ENCODE measurements at regions not wholly inside any gene's neighbourhood (a gene's known extent, or its start where the extent isn't known, plus 50 kb on each side); places are given as distances from the start of the nearest gene placed in this dataset.
A peak's percentile ranks its signal among the peaks of the same experiment; 100 is the strongest.

DNA sequence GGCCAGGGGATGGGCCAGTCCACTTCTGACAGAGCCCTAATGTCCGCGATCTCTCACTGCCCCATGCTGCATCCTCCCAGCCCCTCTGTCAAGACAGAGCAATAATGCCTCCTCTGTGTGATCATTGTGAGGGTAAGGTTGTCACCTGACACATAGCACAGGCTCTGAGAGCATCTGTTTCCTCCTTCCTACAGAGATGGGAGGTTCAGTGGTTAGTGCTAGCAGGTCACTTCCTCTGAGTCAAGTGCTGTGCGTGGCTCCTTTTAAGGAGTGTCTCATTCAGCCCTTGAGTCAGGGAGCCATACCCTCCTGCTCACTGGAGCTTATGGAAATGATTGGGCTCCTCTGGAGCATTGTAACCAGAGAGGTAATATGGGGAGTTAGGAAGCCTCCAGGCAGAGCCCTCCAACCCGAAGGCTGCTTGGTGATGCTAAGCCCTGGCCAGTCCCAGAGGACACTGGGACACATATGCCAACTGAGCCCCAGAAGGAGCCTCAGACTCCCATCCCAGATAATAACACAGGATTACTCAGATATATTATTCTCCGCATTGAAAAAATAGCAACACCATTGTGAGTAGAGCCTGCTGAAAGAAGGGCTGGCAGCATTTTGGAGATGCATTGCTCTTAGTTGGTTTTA lies 189.0 kb downstream of the GALNT1 start:
- H3K27me3 ChIP-seq (ENCODE audit: control insufficient read depth, insufficient read depth, low read length), result no peaks in the 10 kb centered on the region
- no peaks in the 10 kb centered on the region for H3K4me1 ChIP-seq (ENCODE audit: control insufficient read depth, insufficient read depth, low read length)
- 80% methylated on average over 1 of the region's 5 CpGs for WGBS (ENCODE audit: insufficient coverage)
- H3K36me3 ChIP-seq (ENCODE audit: control insufficient read depth, insufficient read depth, low read length), result no peaks in the 10 kb centered on the region
- no peak for DNase-seq
- no peaks in the 10 kb centered on the region for H3K9me3 ChIP-seq (replicated peaks; ENCODE audit: control insufficient read depth, low read depth, low read length)
- no peak overlapping the region for H3K27ac ChIP-seq (ENCODE audit: low read length)
- H3K4me3 ChIP-seq (ENCODE audit: low read length), result no peak overlapping the region

DNA sequence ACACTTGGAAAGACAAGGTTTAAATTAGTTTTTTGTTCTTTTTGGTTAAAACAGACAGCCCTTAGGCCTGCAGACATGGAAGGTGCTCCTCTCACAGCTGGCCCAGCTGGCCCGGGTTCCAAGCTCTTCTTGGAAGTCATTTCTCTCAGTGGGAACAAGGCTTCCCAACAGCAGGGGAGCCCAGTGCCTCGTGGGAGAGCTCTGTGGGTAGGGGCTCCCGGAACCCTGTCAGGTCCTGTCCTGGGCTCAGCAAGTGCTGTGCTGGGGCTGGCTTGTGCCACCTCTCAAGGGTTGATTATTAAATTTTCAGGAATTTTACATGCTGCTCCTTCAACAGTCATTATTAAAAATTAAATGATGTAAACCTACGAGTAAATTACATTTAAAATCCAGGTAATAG lies 189.6 kb downstream of the GALNT1 start:
- no peak overlapping the region for H3K27ac ChIP-seq (ENCODE audit: low read length)
- 88% methylated on average over 1 of the region's 4 CpGs for WGBS (ENCODE audit: insufficient coverage)
- H3K4me3 ChIP-seq (ENCODE audit: low read length), result no peak overlapping the region
- H3K27me3 ChIP-seq (ENCODE audit: control insufficient read depth, insufficient read depth, low read length), result no peaks in the 10 kb centered on the region
- H3K4me1 ChIP-seq (ENCODE audit: control insufficient read depth, insufficient read depth, low read length), result no peaks in the 10 kb centered on the region
- no peak for DNase-seq
- H3K36me3 ChIP-seq (ENCODE audit: control insufficient read depth, insufficient read depth, low read length), result no peaks in the 10 kb centered on the region
- H3K9me3 ChIP-seq (replicated peaks; ENCODE audit: control insufficient read depth, low read depth, low read length), result no peaks in the 10 kb centered on the region

DNA sequence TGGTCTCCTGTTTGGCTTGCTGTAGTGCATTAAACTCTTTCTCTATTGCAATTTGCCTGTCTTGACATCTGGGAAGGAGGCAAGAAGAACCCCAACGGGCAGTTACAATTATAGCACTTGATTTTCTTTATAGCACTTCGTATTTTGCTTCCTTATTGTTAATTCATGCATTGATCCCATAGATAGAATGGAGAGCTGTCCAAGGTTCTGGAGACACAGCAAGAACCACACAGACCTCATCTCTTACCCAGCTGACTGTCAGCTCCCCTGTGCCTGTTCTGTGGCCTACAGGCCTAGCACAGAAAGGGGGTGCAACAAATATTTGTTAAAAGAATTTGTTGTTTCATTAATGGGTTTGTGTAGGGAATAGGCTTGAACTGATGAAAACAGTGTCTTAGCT lies 194.3 kb downstream of the GALNT1 start:
- peak; percentile 23 for DNase-seq
- H3K27me3 ChIP-seq (ENCODE audit: control insufficient read depth, insufficient read depth, low read length), result no peaks in the 10 kb centered on the region
- H3K27ac ChIP-seq (ENCODE audit: low read length), result no peak overlapping the region
- WGBS (ENCODE audit: insufficient coverage), result no CpG with 5 or more reads among the region's 2 CpGs
- H3K4me1 ChIP-seq (ENCODE audit: control insufficient read depth, insufficient read depth, low read length), result no peaks in the 10 kb centered on the region
- H3K9me3 ChIP-seq (replicated peaks; ENCODE audit: control insufficient read depth, low read depth, low read length), result no peaks in the 10 kb centered on the region
- H3K4me3 ChIP-seq (ENCODE audit: low read length), result no peak overlapping the region
- no peaks in the 10 kb centered on the region for H3K36me3 ChIP-seq (ENCODE audit: control insufficient read depth, insufficient read depth, low read length)

DNA sequence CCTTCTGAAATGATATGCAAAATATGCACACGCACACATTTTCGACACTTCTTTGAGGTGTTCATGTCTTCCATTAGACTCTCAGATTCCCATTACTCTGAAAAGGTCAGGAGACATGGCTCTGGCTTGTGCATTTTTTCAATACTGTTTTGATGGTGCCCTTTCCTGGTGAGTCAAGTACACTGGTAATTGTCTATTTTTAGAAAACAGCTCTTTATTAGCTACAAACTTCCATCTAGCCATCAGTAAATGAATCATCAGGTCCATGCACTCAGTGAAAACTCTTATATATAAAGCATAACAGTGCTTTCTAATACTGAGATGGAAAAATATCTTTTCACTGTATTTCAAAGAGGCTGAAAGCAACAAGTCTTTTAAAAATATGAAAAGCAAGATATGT lies 194.9 kb downstream of the GALNT1 start:
- Histone ChIP-seq H3K27ac (ENCODE audit: low read length) (no peak overlapping the region), H3K36me3 (ENCODE audit: control insufficient read depth, insufficient read depth, low read length) (no peaks in the 10 kb centered on the region), H3K4me1 (ENCODE audit: control insufficient read depth, insufficient read depth, low read length) (no peaks in the 10 kb centered on the region), H3K4me3 (ENCODE audit: low read length) (no peak overlapping the region), H3K27me3 (ENCODE audit: control insufficient read depth, insufficient read depth, low read length) (no peaks in the 10 kb centered on the region), H3K9me3 (replicated peaks; ENCODE audit: control insufficient read depth, low read depth, low read length) (no peaks in the 10 kb centered on the region)
- 100% methylated on average over 1 of the region's 2 CpGs for WGBS (ENCODE audit: insufficient coverage)
- DNase-seq, result no peak

DNA sequence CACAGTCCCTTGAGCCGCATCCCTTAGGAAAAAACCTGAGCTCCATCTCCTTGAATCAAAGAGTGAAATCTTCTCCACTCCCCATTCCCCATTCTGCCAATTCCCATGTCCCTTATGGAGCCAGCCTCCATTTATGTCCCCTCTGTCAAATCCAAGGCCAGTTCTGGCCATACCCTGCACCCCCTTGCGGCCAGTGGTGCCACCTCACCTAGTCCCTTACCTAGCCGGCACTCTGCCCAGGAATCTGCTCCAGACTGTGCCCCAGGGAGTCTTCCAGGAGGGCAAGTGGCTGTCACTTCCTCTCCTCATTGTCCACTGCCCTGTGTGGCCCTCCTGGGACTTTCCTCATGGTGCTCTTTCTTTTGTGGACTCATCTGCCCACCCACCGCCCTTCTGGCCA lies 195.4 kb upstream of the RMP24 start:
- DNase-seq, result no peak
- H3K27ac ChIP-seq (ENCODE audit: low read length), result no peak overlapping the region
- H3K9me3 ChIP-seq (replicated peaks; ENCODE audit: control insufficient read depth, low read depth, low read length), result no peaks in the 10 kb centered on the region
- 73% methylated on average over 3 of the region's 4 CpGs for WGBS (ENCODE audit: insufficient coverage)
- no peaks in the 10 kb centered on the region for H3K4me1 ChIP-seq (ENCODE audit: control insufficient read depth, insufficient read depth, low read length)
- no peaks in the 10 kb centered on the region for H3K36me3 ChIP-seq (ENCODE audit: control insufficient read depth, insufficient read depth, low read length)
- no peak overlapping the region for H3K4me3 ChIP-seq (ENCODE audit: low read length)
- H3K27me3 ChIP-seq (ENCODE audit: control insufficient read depth, insufficient read depth, low read length), result no peaks in the 10 kb centered on the region

DNA sequence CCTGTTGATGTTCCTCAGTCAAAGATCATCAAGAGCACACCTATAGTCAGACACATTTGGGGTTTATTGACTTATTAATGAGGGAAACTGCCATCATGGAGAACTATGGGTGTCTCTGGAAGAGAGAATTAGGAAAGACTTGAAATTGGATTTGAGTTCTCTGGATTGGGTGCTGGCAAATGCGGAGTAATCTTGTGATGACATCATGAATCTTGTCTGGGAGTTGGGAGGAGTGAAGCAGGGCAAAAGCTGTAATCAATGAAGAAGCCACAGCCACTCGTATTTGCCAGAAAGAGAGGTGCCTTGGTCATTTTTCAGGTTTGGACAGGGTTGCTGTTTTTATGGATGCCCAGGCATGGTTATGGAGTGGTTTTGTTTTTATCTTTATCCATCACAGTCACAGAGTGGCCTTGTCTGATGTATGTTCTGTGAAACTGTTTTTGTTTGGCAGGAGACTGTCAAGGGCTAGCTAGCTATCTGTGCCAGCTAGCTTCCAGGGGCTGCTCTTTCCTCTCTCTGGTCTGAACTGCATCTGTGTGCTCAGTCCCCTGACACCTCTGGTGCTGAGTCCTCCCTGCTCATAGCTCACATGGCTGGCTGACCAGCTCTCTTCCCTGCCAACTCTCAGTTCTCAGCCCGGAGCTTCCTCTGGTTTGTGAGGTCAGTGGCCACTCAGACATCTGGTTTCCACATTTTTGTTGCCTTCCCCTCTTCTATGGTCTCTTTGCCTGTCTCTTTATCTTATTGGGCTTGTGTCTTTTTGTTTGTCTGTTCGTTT lies 193.4 kb upstream of the RMP24 start:
- Histone ChIP-seq H3K27me3 (ENCODE audit: control insufficient read depth, insufficient read depth, low read length) (no peaks in the 10 kb centered on the region), H3K9me3 (replicated peaks; ENCODE audit: control insufficient read depth, low read depth, low read length) (no peaks in the 10 kb centered on the region), H3K4me1 (ENCODE audit: control insufficient read depth, insufficient read depth, low read length) (no peaks in the 10 kb centered on the region), H3K4me3 (ENCODE audit: low read length) (no peak overlapping the region), H3K36me3 (ENCODE audit: control insufficient read depth, insufficient read depth, low read length) (no peaks in the 10 kb centered on the region), H3K27ac (ENCODE audit: low read length) (no peak overlapping the region)
- 48% methylated on average over 2 of the region's 4 CpGs for WGBS (ENCODE audit: insufficient coverage)
- DNase-seq, result peak; percentile 10

DNA sequence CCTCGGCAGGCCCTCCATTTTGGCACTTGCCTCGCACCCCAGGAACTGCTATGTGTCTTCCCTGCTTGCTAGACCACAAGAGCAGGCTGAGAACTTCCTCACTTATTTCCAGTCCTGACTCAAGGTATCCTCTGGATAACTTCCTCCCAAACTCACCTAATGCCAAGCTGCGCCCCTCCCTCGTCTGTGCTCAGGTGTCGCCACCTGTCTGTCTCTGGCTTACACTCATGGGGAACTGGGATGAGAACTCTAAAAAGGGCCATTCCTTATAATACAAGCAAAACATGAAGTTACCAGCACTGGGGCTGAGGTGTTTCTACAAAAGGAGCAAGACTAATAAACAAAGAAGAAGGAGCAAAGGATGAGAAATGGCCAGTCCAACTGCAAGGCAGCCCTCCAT lies 191.5 kb upstream of the RMP24 start:
- Histone ChIP-seq H3K27ac (ENCODE audit: low read length) (no peak overlapping the region), H3K27me3 (ENCODE audit: control insufficient read depth, insufficient read depth, low read length) (no peaks in the 10 kb centered on the region), H3K9me3 (replicated peaks; ENCODE audit: control insufficient read depth, low read depth, low read length) (no peaks in the 10 kb centered on the region), H3K36me3 (ENCODE audit: control insufficient read depth, insufficient read depth, low read length) (no peaks in the 10 kb centered on the region), H3K4me3 (ENCODE audit: low read length) (no peak overlapping the region), H3K4me1 (ENCODE audit: control insufficient read depth, insufficient read depth, low read length) (no peaks in the 10 kb centered on the region)
- DNase-seq, result no peak
- 62% methylated on average over 5 of the region's 5 CpGs for WGBS (ENCODE audit: insufficient coverage)

DNA sequence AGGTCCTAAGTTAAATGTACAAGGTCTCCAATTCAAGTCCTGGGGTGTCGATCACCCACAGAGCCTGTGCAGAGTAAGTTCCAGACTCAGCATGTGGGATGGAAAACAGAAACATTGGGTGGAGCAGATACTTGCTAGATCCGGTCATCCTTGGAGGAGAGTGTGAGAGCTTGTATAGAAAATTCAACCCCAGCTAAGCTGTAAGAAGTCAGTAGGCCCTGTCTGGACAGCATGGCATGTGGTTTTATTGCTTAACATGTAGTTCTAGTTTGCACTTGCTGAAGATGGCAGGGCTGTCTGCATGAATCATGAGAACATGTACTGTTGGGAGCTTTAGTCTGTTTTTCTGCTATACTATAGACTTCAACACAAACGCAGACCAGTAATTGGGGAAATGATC lies 189.6 kb upstream of the RMP24 start:
- Histone ChIP-seq H3K27ac (ENCODE audit: low read length) (no peak overlapping the region), H3K4me1 (ENCODE audit: control insufficient read depth, insufficient read depth, low read length) (no peaks in the 10 kb centered on the region), H3K36me3 (ENCODE audit: control insufficient read depth, insufficient read depth, low read length) (no peaks in the 10 kb centered on the region), H3K27me3 (ENCODE audit: control insufficient read depth, insufficient read depth, low read length) (no peaks in the 10 kb centered on the region), H3K4me3 (ENCODE audit: low read length) (no peak overlapping the region), H3K9me3 (replicated peaks; ENCODE audit: control insufficient read depth, low read depth, low read length) (no peaks in the 10 kb centered on the region)
- 79% methylated on average over 2 of the region's 3 CpGs for WGBS (ENCODE audit: insufficient coverage)
- no peak for DNase-seq

DNA sequence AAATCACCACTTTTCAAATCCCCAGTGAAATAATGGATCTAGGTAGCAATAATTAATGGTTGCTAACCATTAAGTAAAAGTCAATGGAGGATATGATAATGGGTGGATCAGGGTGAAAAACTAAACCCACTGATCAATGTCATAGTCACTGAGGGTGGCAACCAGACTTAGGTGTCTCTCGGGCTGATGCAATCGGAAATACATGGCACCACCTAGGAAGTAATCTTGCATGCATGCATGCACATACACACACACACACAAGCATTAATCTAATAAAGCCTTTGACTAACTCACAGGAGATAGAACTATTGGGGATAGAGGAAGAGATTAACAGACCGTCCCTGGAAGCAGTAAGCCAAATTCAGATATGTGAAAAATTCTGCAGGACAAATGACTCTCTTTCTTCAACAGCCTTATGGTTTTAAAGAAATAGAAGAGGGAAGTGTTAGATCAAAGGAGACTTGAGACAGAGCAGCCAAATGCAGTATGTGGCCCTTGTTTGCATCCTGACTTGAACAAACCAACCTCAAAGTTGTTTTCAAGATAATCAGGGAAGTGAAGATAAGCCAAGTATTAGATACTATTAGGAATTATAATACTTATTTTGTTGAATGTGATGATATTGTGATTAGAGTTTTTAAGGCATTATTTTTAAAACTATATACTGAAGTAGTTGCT lies 186.0 kb upstream of the RMP24 start:
- no peak overlapping the region for H3K27ac ChIP-seq (ENCODE audit: low read length)
- no peaks in the 10 kb centered on the region for H3K36me3 ChIP-seq (ENCODE audit: control insufficient read depth, insufficient read depth, low read length)
- no CpG with 5 or more reads among the region's 3 CpGs for WGBS (ENCODE audit: insufficient coverage)
- H3K9me3 ChIP-seq (replicated peaks; ENCODE audit: control insufficient read depth, low read depth, low read length), result no peaks in the 10 kb centered on the region
- DNase-seq, result no peak
- no peaks in the 10 kb centered on the region for H3K27me3 ChIP-seq (ENCODE audit: control insufficient read depth, insufficient read depth, low read length)
- no peak overlapping the region for H3K4me3 ChIP-seq (ENCODE audit: low read length)
- H3K4me1 ChIP-seq (ENCODE audit: control insufficient read depth, insufficient read depth, low read length), result no peaks in the 10 kb centered on the region

DNA sequence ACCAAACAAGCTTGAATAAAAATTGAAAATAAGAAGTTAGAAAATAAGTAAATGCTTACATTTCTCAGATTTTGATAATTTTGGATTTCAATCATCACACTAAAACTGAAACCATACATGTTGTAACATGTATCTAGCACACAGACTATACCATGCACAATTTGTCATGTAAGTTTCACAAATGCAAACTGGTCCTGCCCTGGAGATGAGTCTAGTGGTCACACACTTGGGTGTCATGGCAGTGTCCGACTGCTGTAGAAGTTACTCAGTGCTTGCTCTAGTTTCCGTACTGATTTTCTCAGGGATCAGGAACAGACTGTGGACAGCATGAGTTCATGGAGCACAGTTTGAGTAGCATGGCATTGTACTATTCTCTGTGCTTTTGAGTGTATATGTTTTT lies 182.9 kb upstream of the RMP24 start:
- Histone ChIP-seq H3K27ac (ENCODE audit: low read length) (no peak overlapping the region), H3K27me3 (ENCODE audit: control insufficient read depth, insufficient read depth, low read length) (no peaks in the 10 kb centered on the region), H3K4me1 (ENCODE audit: control insufficient read depth, insufficient read depth, low read length) (no peaks in the 10 kb centered on the region), H3K36me3 (ENCODE audit: control insufficient read depth, insufficient read depth, low read length) (no peaks in the 10 kb centered on the region), H3K9me3 (replicated peaks; ENCODE audit: control insufficient read depth, low read depth, low read length) (no peaks in the 10 kb centered on the region), H3K4me3 (ENCODE audit: low read length) (no peak overlapping the region)
- no peak for DNase-seq
- no CpG with 5 or more reads among the region's 2 CpGs for WGBS (ENCODE audit: insufficient coverage)
